ENCODE measurements at regions not wholly inside any gene's neighbourhood (a gene's known extent, or its start where the extent isn't known, plus 50 kb on each side); places are given as distances from the start of the nearest gene placed in this dataset.

DNA sequence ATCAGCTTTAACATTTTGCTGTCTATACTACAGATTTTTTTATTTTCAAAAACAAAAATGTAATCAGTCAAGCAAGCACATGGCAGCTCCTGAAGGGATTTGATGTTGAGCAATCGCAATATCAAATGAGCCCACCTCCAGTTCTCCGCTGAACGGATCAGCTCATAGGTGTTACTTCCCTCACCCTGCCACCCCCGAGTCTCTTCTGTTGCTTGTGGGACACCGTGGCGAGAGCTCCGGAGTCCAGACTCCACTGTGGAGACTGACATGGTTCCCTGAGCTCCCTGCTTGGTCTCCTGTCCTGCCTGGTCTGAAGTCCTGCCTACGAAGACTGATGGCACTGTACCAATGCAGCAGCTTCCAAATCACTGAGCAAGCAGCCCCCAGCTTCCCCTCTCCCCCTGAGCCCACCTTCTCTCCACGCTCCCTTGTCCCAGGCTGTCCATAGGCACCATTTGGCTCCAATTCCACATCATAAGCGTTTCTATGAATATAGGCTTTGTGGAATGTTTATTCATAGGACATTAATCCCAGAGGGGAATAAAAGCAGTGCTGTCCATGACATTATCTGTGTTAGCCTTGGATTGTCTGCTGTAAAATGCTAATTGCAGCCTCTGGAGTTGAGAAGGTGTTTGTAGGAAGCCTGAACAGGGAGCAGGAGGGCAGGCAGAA is 162.2 kb downstream of the LY86 start (continued):
- TF ChIP-seq E2F6 (IDR thresholded peaks at IDR 0.05; ENCODE audit: borderline replicate concordance in 1 of 2, extremely low read depth in 1 of 2, insufficient read depth in 1 of 2, insufficient read length in 1 of 2, low read depth in 1 of 2, low read length in 1 of 2, poor library complexity in 1 of 2, severe bottlenecking in 1 of 2), result no peak
- TF ChIP-seq POLR2B (IDR thresholded peaks at IDR 0.05; ENCODE audit: low read depth, partially characterized antibody), result no peak
- TF ChIP-seq KLF16 (IDR thresholded peaks at IDR 0.05), result no peak
- TF ChIP-seq, protein P1, sequence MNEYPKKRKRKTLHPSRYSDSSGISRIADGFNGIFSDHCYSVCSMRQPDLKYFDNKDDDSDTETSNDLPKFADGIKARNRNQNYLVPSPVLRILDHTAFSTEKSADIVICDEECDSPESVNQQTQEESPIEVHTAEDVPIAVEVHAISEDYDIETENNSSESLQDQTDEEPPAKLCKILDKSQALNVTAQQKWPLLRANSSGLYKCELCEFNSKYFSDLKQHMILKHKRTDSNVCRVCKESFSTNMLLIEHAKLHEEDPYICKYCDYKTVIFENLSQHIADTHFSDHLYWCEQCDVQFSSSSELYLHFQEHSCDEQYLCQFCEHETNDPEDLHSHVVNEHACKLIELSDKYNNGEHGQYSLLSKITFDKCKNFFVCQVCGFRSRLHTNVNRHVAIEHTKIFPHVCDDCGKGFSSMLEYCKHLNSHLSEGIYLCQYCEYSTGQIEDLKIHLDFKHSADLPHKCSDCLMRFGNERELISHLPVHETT (CRISPR knock-in tag; conservative IDR thresholded peaks at IDR 0.05 in 1 of 2, IDR thresholded peaks at IDR 0.05 in 1 of 2), result 0 out of 4 replicates have a peak, but pooled peaks of 1 of the 2 experiments have one; percentile 2
- TF ChIP-seq JUN (IDR thresholded peaks at IDR 0.05; ENCODE audit: borderline replicate concordance, low read depth, low read length), result no peak
- TF ChIP-seq JUN (CRISPR knock-in tag; IDR thresholded peaks at IDR 0.05; ENCODE audit: borderline replicate concordance), result no peak
- TF ChIP-seq, protein P2, sequence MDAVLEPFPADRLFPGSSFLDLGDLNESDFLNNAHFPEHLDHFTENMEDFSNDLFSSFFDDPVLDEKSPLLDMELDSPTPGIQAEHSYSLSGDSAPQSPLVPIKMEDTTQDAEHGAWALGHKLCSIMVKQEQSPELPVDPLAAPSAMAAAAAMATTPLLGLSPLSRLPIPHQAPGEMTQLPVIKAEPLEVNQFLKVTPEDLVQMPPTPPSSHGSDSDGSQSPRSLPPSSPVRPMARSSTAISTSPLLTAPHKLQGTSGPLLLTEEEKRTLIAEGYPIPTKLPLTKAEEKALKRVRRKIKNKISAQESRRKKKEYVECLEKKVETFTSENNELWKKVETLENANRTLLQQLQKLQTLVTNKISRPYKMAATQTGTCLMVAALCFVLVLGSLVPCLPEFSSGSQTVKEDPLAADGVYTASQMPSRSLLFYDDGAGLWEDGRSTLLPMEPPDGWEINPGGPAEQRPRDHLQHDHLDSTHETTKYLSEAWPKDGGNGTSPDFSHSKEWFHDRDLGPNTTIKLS (IDR thresholded peaks at IDR 0.05; ENCODE audit: borderline replicate concordance, low read depth), result no peak
- TF ChIP-seq CEBPG (CRISPR knock-in tag; IDR thresholded peaks at IDR 0.05), result no peak
- TF ChIP-seq CEBPG (tag; conservative IDR thresholded peaks at IDR 0.05 in 1 of 2, IDR thresholded peaks at IDR 0.05 in 1 of 2), result peak in 1 of 2 experiments; percentile 14; a peak in 1 of 4 replicates
- TF ChIP-seq SP2 (IDR thresholded peaks at IDR 0.05; ENCODE audit: extremely low read depth, low read depth, low read length, poor library complexity, severe bottlenecking), result no peak
- peak; percentile 65 for TF ChIP-seq WHSC1 (IDR thresholded peaks at IDR 0.05; ENCODE audit: low read length)
- no peak for TF ChIP-seq GABPA (tag; conservative IDR thresholded peaks at IDR 0.05; ENCODE audit: low read depth)

Data from K562 (cell line).